GM10248 (cell line): ENCODE measurements at regions not wholly inside any gene's neighbourhood (a gene's known extent, or its start where the extent isn't known, plus 50 kb on each side); places are given as distances from the start of the nearest gene placed in this dataset.
A peak's percentile ranks its signal among the peaks of the same experiment; 100 is the strongest.

ENCODE experiments used
- CTCF ChIA-PET: fragments of 300-600 bp; sonication (Branson Sonifier 250); formaldehyde crosslinking; extraction: SDS; loops from one replicate; lab custom pipeline; 2021; ENCODE audit warnings: antibody characterized with exemption; lab: Yijun Ruan, JAX
- POLR2A ChIA-PET: fragments of 350-650 bp; sonication (Branson Sonifier 250); formaldehyde crosslinking; extraction: SDS; loops from one replicate; lab custom pipeline; 2020; ENCODE audit warnings: antibody characterized with exemption; lab: Yijun Ruan, JAX
- DNase-seq: peaks from one replicate; pipeline ENCODE4 v3.0.0; 2012; ENCODE audit errors: extremely low spot score
- TF ChIP-seq, protein P1 (sequence below): IDR thresholded peaks from 2 replicates; pipeline ENCODE4 v1.5.1; 2012; ENCODE audit warnings: mild to moderate bottlenecking, low read depth; ENCODE audit errors: extremely low read depth, missing control alignments, control extremely low read depth

DNA sequence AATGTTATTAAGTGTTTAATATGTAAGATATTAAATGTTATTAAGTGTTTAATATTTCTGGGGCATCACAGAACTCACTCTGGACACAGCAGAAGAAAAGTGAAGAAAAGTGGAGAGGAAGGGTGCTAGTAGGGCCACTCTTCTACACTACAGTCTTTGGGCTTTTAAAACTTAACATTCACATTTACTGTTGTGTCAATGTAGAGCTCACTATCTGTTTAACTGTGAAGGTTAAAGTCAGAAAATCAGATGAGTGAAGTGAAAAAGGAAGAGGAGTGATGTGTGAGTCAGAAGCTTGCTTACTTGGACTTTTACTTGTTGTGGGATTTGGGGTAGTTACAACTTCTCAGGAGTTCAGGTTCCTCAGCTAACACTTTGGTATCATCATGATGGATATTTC is 145.3 kb upstream of the DNAJC19 start:
- ChIA-PET CTCF (no interaction called here), POLR2A (no interaction called here)
- TF ChIP-seq, protein P1, sequence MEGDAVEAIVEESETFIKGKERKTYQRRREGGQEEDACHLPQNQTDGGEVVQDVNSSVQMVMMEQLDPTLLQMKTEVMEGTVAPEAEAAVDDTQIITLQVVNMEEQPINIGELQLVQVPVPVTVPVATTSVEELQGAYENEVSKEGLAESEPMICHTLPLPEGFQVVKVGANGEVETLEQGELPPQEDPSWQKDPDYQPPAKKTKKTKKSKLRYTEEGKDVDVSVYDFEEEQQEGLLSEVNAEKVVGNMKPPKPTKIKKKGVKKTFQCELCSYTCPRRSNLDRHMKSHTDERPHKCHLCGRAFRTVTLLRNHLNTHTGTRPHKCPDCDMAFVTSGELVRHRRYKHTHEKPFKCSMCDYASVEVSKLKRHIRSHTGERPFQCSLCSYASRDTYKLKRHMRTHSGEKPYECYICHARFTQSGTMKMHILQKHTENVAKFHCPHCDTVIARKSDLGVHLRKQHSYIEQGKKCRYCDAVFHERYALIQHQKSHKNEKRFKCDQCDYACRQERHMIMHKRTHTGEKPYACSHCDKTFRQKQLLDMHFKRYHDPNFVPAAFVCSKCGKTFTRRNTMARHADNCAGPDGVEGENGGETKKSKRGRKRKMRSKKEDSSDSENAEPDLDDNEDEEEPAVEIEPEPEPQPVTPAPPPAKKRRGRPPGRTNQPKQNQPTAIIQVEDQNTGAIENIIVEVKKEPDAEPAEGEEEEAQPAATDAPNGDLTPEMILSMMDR: no peak
- no peak for DNase-seq

DNA sequence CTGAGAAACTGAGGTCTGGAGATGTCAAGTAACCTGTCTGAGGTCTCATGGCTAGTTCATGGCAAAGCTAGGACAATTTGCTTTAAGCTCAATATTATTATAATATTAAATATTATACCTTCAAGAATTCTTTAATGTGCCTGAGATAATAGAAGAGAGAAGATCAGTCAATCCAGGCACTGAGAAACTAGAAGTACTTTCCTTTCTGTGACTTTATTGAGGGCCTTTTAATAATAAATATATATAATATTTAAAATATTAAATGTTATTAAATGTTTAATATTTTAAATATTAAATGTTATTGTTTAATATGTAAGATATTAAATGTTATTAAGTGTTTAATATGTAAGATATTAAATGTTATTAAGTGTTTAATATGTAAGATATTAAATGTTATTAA is 144.3 kb upstream of the DNAJC19 start:
- ChIA-PET CTCF (interaction anchor here (1.4 kb wide), 1 partner anchor 8 kb away, joined by 3 read pairs; no protein-coding TSS in a partner anchor), POLR2A (no interaction called here)
- TF ChIP-seq, protein P1: no peak
- DNase-seq: no peak

DNA sequence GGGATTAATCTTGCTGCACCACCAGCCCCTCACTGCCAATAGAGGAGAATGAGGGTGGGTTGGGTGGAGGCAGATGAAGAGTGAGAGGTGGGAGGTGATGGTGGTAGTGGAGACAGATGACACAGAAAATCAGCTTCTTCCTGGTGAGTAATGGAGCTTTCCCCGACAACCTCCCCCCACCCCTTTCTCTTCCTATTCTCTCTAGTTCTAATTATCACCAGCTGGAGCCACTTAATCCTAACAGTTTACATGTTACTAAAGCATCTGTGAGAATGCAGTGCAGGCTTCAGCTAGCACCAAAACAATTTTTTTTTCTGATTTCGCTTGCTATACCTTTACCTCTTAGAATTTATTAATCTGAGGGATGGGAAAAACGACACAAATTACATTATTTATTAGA is 116.1 kb upstream of the DNAJC19 start:
- no peak for DNase-seq
- ChIA-PET POLR2A (no interaction called here), CTCF (no interaction called here)
- TF ChIP-seq, protein P1: no peak

GRCh38 chr3:181103605-181104004 is 114.1 kb upstream of the DNAJC19 start:
- CTCF ChIA-PET: interaction anchor here (1.3 kb wide), 1 partner anchor 11 kb away, joined by 4 read pairs; no protein-coding TSS in a partner anchor
- POLR2A ChIA-PET: no interaction called here
- no peak for DNase-seq
- TF ChIP-seq, protein P1: peak; percentile 13

DNA sequence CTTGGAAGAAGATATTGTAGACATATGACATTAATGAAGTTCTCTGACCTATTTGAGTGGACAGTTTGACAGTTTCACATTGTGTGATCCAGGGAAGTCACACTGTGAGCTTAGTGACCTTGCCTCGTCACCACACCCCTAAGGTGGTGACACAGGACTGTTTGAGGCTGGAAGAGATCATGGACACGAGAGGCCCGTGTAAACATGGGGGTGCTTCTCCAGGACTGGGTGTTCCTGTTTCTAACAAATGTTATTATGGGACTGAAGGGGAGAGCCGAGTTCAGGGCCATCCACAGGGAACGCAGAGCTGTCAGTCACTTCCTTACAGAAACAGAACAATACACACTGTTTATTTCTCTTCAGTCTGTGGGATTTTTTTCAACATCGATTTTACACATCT is 96.5 kb upstream of the DNAJC19 start:
- TF ChIP-seq, protein P1: no peak
- DNase-seq: no peak
- CTCF ChIA-PET: no interaction called here
- POLR2A ChIA-PET: no interaction called here

GRCh38 chr3:181081930-181082329 is 92.4 kb upstream of the DNAJC19 start:
- POLR2A ChIA-PET: no interaction called here
- DNase-seq: no peak
- TF ChIP-seq, protein P1: no peak
- CTCF ChIA-PET: no interaction called here
